CD14-positive monocyte (primary cell): ENCODE measurements at regions not wholly inside any gene's neighbourhood (a gene's known extent, or its start where the extent isn't known, plus 50 kb on each side); places are given as distances from the start of the nearest gene placed in this dataset.

ENCODE experiments used
- DNase-seq, 3 donors: peaks; one replicate each; pipeline ENCODE4 v3.0.0-alpha.2; 2011 to 2022
- H2AFZ ChIP-seq: 2 replicates; pipeline ENCODE4 v1.6.0; 2012; ENCODE audit warnings: mild to moderate bottlenecking, low read depth, low read length, inconsistent platforms; ENCODE audit not compliant: insufficient read depth, poor library complexity, severe bottlenecking
- H3K27ac ChIP-seq, 2 donors: 1 replicate in 1 of 2; 2 replicates in 1 of 2; pipeline ENCODE4 v1.5.1; 2012 to 2013; ENCODE audit warnings: low read length in 2 of 2, control low read depth in 1 of 2, inconsistent platforms in 1 of 2, low read depth in 1 of 2, mild to moderate bottlenecking in 1 of 2
- H3K27me3 ChIP-seq, 2 donors: one replicate each; pipeline versions ENCODE4 v1.6.0 to v1.6.1; 2011 to 2013; ENCODE audit warnings: low read length in 2 of 2; ENCODE audit not compliant: control insufficient read depth in 2 of 2, insufficient read depth in 2 of 2
- H3K36me3 ChIP-seq, 2 donors: replicated peaks in 1 of 2; 1 replicate in 1 of 2; 2 replicates in 1 of 2; pipeline versions ENCODE4 v1.5.1 to v1.6.1; 2012 to 2013; ENCODE audit warnings: low read length in 2 of 2, control low read depth in 1 of 2, inconsistent platforms in 1 of 2, mild to moderate bottlenecking in 1 of 2; ENCODE audit not compliant: insufficient read depth in 2 of 2, control insufficient read depth in 1 of 2
- H3K4me1 ChIP-seq, 2 donors: 1 replicate in 1 of 2; 2 replicates in 1 of 2; pipeline versions ENCODE4 v1.5.1 to v1.6.1; 2012 to 2013; ENCODE audit warnings: low read length in 2 of 2, control low read depth in 1 of 2, inconsistent platforms in 1 of 2, mild to moderate bottlenecking in 1 of 2, moderate library complexity in 1 of 2; ENCODE audit not compliant: insufficient read depth in 2 of 2, control insufficient read depth in 1 of 2
- H3K4me2 ChIP-seq: replicated peaks from 2 replicates; pipeline ENCODE3; 2012; ENCODE audit warnings: low read length, moderate library complexity, mild to moderate bottlenecking; ENCODE audit not compliant: poor library complexity, severe bottlenecking; ENCODE audit errors: extremely low read depth
- H3K4me3 ChIP-seq, 3 experiments: fragments of 200-600 bp in 1 of 3; sonication (generic) in 1 of 3; replicated peaks in 1 of 3; 1 replicate in 2 of 3; 2 replicates in 1 of 3; pipeline ENCODE4 v1.5.1; 2011 to 2013; ENCODE audit warnings: low read length in 3 of 3, mild to moderate bottlenecking in 3 of 3, control low read depth in 2 of 3, low read depth in 2 of 3, inconsistent platforms in 1 of 3, moderate library complexity in 1 of 3
- H3K79me2 ChIP-seq: 2 replicates; pipeline ENCODE4 v1.6.0; 2012; ENCODE audit warnings: mild to moderate bottlenecking, control low read depth, inconsistent platforms, low read length, moderate library complexity; ENCODE audit not compliant: insufficient read depth
- H3K9ac ChIP-seq: 2 replicates; pipeline ENCODE4 v1.6.0; 2017; ENCODE audit warnings: low read length, mild to moderate bottlenecking; ENCODE audit not compliant: insufficient read depth, poor library complexity, severe bottlenecking
- H3K9me3 ChIP-seq, 2 donors: replicated peaks in 1 of 2; 1 replicate in 1 of 2; 2 replicates in 1 of 2; pipeline versions ENCODE4 v1.5.1 to v1.6.1; 2012 to 2013; ENCODE audit warnings: low read length in 2 of 2, control low read depth in 1 of 2; ENCODE audit not compliant: control insufficient read depth in 1 of 2, insufficient read depth in 1 of 2
- H4K20me1 ChIP-seq: 2 replicates; pipeline ENCODE4 v1.6.0; 2012; ENCODE audit warnings: mild to moderate bottlenecking, low read length, control low read depth, moderate library complexity; ENCODE audit not compliant: insufficient read depth
- H3K27ac Mint-ChIP-seq, 7 donors: one replicate each; pipeline ENCODE4 v1.8.0; 2020; ENCODE audit warnings: mild to moderate bottlenecking in 7 of 7, mixed read lengths in 7 of 7, moderate library complexity in 6 of 7, inconsistent platforms in 2 of 7
- H3K27me3 Mint-ChIP-seq, 3 donors: one replicate each; pipeline ENCODE4 v1.8.0; 2021 to 2022; ENCODE audit warnings: low read depth in 3 of 3, mild to moderate bottlenecking in 3 of 3, mixed read lengths in 3 of 3, moderate library complexity in 3 of 3, inconsistent platforms in 1 of 3
- H3K36me3 Mint-ChIP-seq, 2 donors: one replicate each; pipeline ENCODE4 v1.8.0; 2020; ENCODE audit warnings: mixed read lengths in 2 of 2, inconsistent platforms in 1 of 2, mild to moderate bottlenecking in 1 of 2
- H3K4me1 Mint-ChIP-seq: one replicate; pipeline ENCODE4 v1.8.0; 2020; ENCODE audit warnings: mild to moderate bottlenecking, mixed read lengths
- H3K4me3 Mint-ChIP-seq, 2 donors: one replicate each; pipeline ENCODE4 v1.8.0; 2020; ENCODE audit warnings: mild to moderate bottlenecking in 2 of 2, mixed read lengths in 2 of 2, moderate library complexity in 1 of 2
- H3K9me3 Mint-ChIP-seq, 7 donors: one replicate each; pipeline ENCODE4 v1.8.0; 2020 to 2022; ENCODE audit warnings: mixed read lengths in 7 of 7, mild to moderate bottlenecking in 6 of 7, moderate library complexity in 6 of 7, inconsistent platforms in 2 of 7
- WGBS: methylation state at CpG from one replicate; pipeline ENCODE4 v1.1.5; 2013; ENCODE audit warnings: missing lambda C conversion rate; ENCODE audit not compliant: insufficient coverage; 5-methylcytosine and 5-hydroxymethylcytosine counted together
- intact Hi-C, 2 donors: fragments of 100-400 bp; cut with micrococcal nuclease; formaldehyde crosslinking; loops; one replicate each; pipeline versions ENCODE4 v1.15.0 to v1.15.1; 2023
- TF ChIP-seq, protein P1 (sequence below): fragments of 200-600 bp; IDR thresholded peaks from one replicate; pipeline ENCODE4 v1.8.0; 2022; ENCODE audit warnings: antibody characterized with exemption, mild to moderate bottlenecking

DNA sequence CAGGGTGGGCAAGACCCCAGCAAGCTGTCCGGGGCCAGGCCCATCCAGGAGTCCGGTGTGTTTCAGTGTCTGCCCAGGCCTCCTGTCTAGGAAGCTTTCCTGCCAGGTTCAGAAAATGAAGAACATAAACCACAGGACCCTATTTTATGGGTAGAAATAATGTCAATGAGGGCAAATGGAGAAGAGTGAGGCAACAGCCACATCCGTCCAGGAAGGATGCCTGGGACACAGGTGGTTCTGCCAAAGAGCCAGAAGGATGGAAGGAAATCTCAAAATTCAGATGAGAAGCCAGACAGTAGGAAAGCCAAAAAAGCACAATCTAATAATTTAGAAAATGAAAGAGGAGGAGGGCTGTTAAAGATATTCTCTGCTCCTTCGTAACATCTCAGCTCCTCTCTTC is 262.3 kb downstream of the AUH start:
- intact Hi-C loops = no loop called here
- DNase-seq = no peak
- Histone ChIP-seq H3K4me3 (no peak overlapping the region), H3K27me3 (no peaks in the 10 kb centered on the region), H3K9ac (no peak overlapping the region), H3K27ac (no peak overlapping the region), H3K36me3 (no peaks in the 10 kb centered on the region), H4K20me1 (no peaks in the 10 kb centered on the region), H3K9me3 (no peaks in the 10 kb centered on the region), H3K79me2 (no peaks in the 10 kb centered on the region), H3K4me2 (peak overlapping the region; percentile 34), H3K4me1 (peaks cover 22 to 24% of the 10 kb centered on the region in 2 donors), H2AFZ (no peak overlapping the region)
- peaks cover 2 to 9% (median 3%) of the 10 kb centered on the region in 3 donors for H3K27me3 Mint-ChIP-seq
- peak overlapping the region; percentile 27 to 64 for H3K4me3 Mint-ChIP-seq
- peaks cover 0 to 8% (median 2%) of the 10 kb centered on the region in 7 donors for H3K9me3 Mint-ChIP-seq
- peak overlapping the region in 6 of 7 donors; percentile 57 to 94 (median 73) for H3K27ac Mint-ChIP-seq
- TF ChIP-seq, protein P1, sequence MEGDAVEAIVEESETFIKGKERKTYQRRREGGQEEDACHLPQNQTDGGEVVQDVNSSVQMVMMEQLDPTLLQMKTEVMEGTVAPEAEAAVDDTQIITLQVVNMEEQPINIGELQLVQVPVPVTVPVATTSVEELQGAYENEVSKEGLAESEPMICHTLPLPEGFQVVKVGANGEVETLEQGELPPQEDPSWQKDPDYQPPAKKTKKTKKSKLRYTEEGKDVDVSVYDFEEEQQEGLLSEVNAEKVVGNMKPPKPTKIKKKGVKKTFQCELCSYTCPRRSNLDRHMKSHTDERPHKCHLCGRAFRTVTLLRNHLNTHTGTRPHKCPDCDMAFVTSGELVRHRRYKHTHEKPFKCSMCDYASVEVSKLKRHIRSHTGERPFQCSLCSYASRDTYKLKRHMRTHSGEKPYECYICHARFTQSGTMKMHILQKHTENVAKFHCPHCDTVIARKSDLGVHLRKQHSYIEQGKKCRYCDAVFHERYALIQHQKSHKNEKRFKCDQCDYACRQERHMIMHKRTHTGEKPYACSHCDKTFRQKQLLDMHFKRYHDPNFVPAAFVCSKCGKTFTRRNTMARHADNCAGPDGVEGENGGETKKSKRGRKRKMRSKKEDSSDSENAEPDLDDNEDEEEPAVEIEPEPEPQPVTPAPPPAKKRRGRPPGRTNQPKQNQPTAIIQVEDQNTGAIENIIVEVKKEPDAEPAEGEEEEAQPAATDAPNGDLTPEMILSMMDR = no peak
- peaks cover 30% of the 10 kb centered on the region for H3K4me1 Mint-ChIP-seq
- H3K36me3 Mint-ChIP-seq = no peaks in the 10 kb centered on the region
- 11% methylated on average over 3 of the region's 4 CpGs for WGBS

DNA sequence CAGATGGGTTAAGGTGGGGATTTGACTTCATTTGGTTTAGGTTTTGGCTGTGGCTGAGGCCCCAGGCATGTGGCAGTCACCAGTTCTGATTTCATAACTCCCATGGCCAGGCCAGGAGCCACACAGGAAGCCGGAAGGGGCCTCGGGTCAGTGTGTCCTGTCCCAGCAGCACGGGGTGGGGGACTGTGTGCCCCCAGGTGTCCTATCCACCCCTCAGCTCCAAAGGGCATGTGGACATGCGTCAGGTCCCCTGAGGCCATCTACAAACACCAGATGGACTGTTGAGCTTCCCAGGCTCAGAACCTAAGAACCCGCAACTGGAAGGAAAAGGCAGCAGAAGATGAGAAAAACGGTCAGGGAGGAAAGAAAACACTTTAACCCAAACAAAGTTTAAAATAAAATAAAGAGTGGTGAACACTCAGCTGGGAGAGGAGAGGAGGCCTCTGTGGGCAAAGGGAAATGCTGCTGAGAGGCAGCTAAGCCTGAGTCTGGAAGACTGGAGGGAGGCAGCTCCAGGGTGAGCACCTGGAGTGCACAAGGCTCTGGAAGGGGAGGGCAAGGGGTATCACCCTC is 260.8 kb downstream of the AUH start:
- peak in 2 of 3 donors; percentile 36 to 58 for DNase-seq
- Histone ChIP-seq H3K4me2 (peak overlapping the region; percentile 34), H4K20me1 (no peaks in the 10 kb centered on the region), H3K4me3 (no peak overlapping the region), H3K9me3 (no peaks in the 10 kb centered on the region), H3K9ac (no peak overlapping the region), H2AFZ (peak overlapping the region; percentile 53), H3K36me3 (no peaks in the 10 kb centered on the region), H3K79me2 (no peaks in the 10 kb centered on the region), H3K4me1 (peaks cover 22 to 24% of the 10 kb centered on the region in 2 donors), H3K27ac (peak overlapping the region in 1 of 2 donors; percentile 56), H3K27me3 (no peaks in the 10 kb centered on the region)
- TF ChIP-seq, protein P1 = no peak
- Mint-ChIP-seq H3K27ac (peak overlapping the region; percentile 50 to 94 (median 85)), H3K4me3 (peak overlapping the region; percentile 29 to 80), H3K9me3 (peaks cover 0 to 2% (median 0%) of the 10 kb centered on the region in 7 donors), H3K36me3 (no peaks in the 10 kb centered on the region), H3K27me3 (peaks cover 1 to 9% (median 2%) of the 10 kb centered on the region in 3 donors), H3K4me1 (peaks cover 30% of the 10 kb centered on the region)
- WGBS = 3% methylated on average over 3 of the region's 6 CpGs
- intact Hi-C loops = loop anchor here (2.0 to 5.0 kb wide), 3 partner anchors 46 to 91 kb away; no protein-coding TSS in a partner anchor
